Neuronal stem cell (in vitro differentiated cells): ENCODE measurements at regions not wholly inside any gene's neighbourhood (a gene's known extent, or its start where the extent isn't known, plus 50 kb on each side); places are given as distances from the start of the nearest gene placed in this dataset.

ENCODE experiments used
- DNase-seq: peaks from one replicate; pipeline ENCODE4 v3.0.0-alpha.2; 2013; ENCODE audit warnings: low spot score
- H2AFZ ChIP-seq: one replicate; pipeline ENCODE4 v1.6.1; 2013; ENCODE audit warnings: mild to moderate bottlenecking, low read length, inconsistent platforms
- H2AK5ac ChIP-seq: 2 replicates; pipeline ENCODE4 v1.6.1; 2013; ENCODE audit warnings: low read depth, mild to moderate bottlenecking, inconsistent platforms, low read length, moderate library complexity, mixed read lengths
- H2BK120ac ChIP-seq: 2 replicates; pipeline ENCODE4 v1.6.1; 2013; ENCODE audit warnings: low read depth, mild to moderate bottlenecking, inconsistent platforms, low read length, moderate library complexity, mixed read lengths
- H2BK12ac ChIP-seq: one replicate; pipeline ENCODE4 v1.6.1; 2013; ENCODE audit warnings: low read length, inconsistent platforms
- H2BK15ac ChIP-seq: 2 replicates; pipeline ENCODE4 v1.6.1; 2013; ENCODE audit warnings: mild to moderate bottlenecking, low read length, inconsistent platforms, mixed read lengths
- H2BK5ac ChIP-seq: one replicate; pipeline ENCODE4 v1.6.1; 2013; ENCODE audit warnings: inconsistent platforms, mild to moderate bottlenecking, low read length, moderate library complexity
- H3K14ac ChIP-seq: one replicate; pipeline ENCODE4 v1.6.1; 2013; ENCODE audit warnings: low read length, inconsistent platforms
- H3K18ac ChIP-seq: 2 replicates; pipeline ENCODE4 v1.6.1; 2013; ENCODE audit warnings: low read length, inconsistent platforms
- H3K23ac ChIP-seq: 2 replicates; pipeline ENCODE4 v1.6.1; 2013; ENCODE audit warnings: low read depth, mild to moderate bottlenecking, mixed read lengths, low read length, inconsistent platforms; ENCODE audit not compliant: poor library complexity
- H3K27ac ChIP-seq: replicated peaks from 3 replicates; pipeline ENCODE4 v1.5.1; 2013; ENCODE audit warnings: low read length, inconsistent platforms
- H3K27me3 ChIP-seq, 3 experiments: 2 replicates each; pipeline ENCODE4 v1.6.1; 2013; ENCODE audit warnings: low read length in 3 of 3, mild to moderate bottlenecking in 2 of 3, inconsistent platforms in 1 of 3, low read depth in 1 of 3, mixed read lengths in 1 of 3, moderate library complexity in 1 of 3; ENCODE audit not compliant: control insufficient read depth in 3 of 3, insufficient read depth in 3 of 3
- H3K36me3 ChIP-seq, 2 donors: replicated peaks in 1 of 2; 2 replicates each; pipeline ENCODE4 v1.6.1; 2013; ENCODE audit warnings: low read length in 2 of 2; ENCODE audit not compliant: control insufficient read depth in 2 of 2, insufficient read depth in 2 of 2
- H3K4ac ChIP-seq: 2 replicates; pipeline ENCODE4 v1.6.1; 2013; ENCODE audit warnings: inconsistent platforms, mild to moderate bottlenecking, low read length, moderate library complexity
- H3K4me1 ChIP-seq, 2 donors: 1 replicate in 1 of 2; 2 replicates in 1 of 2; pipeline ENCODE4 v1.6.1; 2013; ENCODE audit warnings: low read length in 2 of 2, low read depth in 1 of 2; ENCODE audit not compliant: control insufficient read depth in 2 of 2, insufficient read depth in 1 of 2
- H3K4me2 ChIP-seq: one replicate; pipeline ENCODE4 v1.6.1; 2013; ENCODE audit warnings: mild to moderate bottlenecking, low read length, inconsistent platforms; ENCODE audit not compliant: insufficient read depth, poor library complexity, severe bottlenecking
- H3K4me3 ChIP-seq, 2 donors: 2 replicates each; pipeline ENCODE4 v1.5.1; 2013; ENCODE audit warnings: low read length in 2 of 2, mild to moderate bottlenecking in 2 of 2, inconsistent platforms in 1 of 2, moderate library complexity in 1 of 2
- H3K79me1 ChIP-seq: one replicate; pipeline ENCODE4 v1.6.1; 2013; ENCODE audit warnings: low read depth, mild to moderate bottlenecking, inconsistent platforms, low read length, moderate library complexity
- H3K9ac ChIP-seq: one replicate; pipeline ENCODE4 v1.6.1; 2013; ENCODE audit warnings: mild to moderate bottlenecking, low read depth, low read length, inconsistent platforms; ENCODE audit not compliant: poor library complexity
- H3K9me3 ChIP-seq, 2 donors: replicated peaks in 1 of 2; 2 replicates each; pipeline versions ENCODE3 to v1.6.1; 2013; ENCODE audit warnings: low read length in 2 of 2, mild to moderate bottlenecking in 2 of 2, inconsistent platforms in 1 of 2, low read depth in 1 of 2, mixed read lengths in 1 of 2, moderate library complexity in 1 of 2; ENCODE audit not compliant: control insufficient read depth in 2 of 2, insufficient read depth in 1 of 2
- H4K8ac ChIP-seq: one replicate; pipeline ENCODE4 v1.6.1; 2013; ENCODE audit warnings: low read depth, mild to moderate bottlenecking, inconsistent platforms, low read length, moderate library complexity
- H4K91ac ChIP-seq: one replicate; pipeline ENCODE4 v1.6.1; 2013; ENCODE audit warnings: low read length, low read depth, mild to moderate bottlenecking, inconsistent platforms; ENCODE audit not compliant: poor library complexity
- WGBS, 2 donors: extraction: QIAGEN DNeasy Blood & Tissue Kit; methylation state at CpG; one replicate each; pipeline ENCODE4 v1.1.7; 2013; ENCODE audit warnings: missing lambda C conversion rate in 2 of 2, mixed read lengths in 1 of 2; ENCODE audit not compliant: insufficient read length in 2 of 2, insufficient replicate concordance in 1 of 2; ENCODE audit errors: extremely low coverage in 2 of 2; 5-methylcytosine and 5-hydroxymethylcytosine counted together

GRCh38 chr11:36899800-36900199 is 301.8 kb upstream of the RAG2 start:
- Histone ChIP-seq H2BK5ac (no peak overlapping the region), H3K9me3 (no peaks in the 10 kb centered on the region), H3K14ac (no peak overlapping the region), H3K4me1 (peaks cover 0 to 8% of the 10 kb centered on the region in 2 donors), H3K4me2 (no peak overlapping the region), H4K8ac (no peak overlapping the region), H2BK120ac (no peak overlapping the region), H4K91ac (no peak overlapping the region), H2BK12ac (no peak overlapping the region), H3K23ac (no peak overlapping the region), H3K79me1 (no peaks in the 10 kb centered on the region), H3K4ac (no peak overlapping the region), H3K9ac (no peak overlapping the region), H3K4me3 (no peak overlapping the region), H3K27me3 (no peaks in the 10 kb centered on the region), H3K36me3 (no peaks in the 10 kb centered on the region), H3K27ac (no peak overlapping the region), H2AK5ac (no peak overlapping the region), H3K18ac (no peak overlapping the region), H2AFZ (no peak overlapping the region), H2BK15ac (no peak overlapping the region)
- DNase-seq: peak; percentile 12
- WGBS, 2 donors: no CpG with 5 or more reads among the region's 1 CpG

DNA sequence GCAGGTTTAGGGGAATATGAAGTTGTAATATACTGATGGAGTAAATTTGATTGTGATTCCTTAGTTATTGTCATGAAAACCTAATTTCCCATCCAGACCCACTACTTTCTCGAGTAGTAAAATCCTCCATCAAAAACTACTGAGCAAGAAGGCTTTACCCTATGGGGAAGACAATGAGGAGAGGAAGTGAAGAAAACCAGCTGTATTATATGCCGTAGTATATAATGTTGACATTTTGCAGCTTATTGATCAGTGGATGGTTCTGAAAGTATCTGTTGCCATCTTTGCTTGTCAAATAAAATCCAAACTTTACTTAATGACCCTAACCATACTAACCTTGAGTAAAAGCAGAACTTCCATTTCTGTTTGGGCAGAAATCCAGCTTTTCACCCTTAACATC is 292.8 kb upstream of the RAG2 start:
- H3K18ac ChIP-seq: no peak overlapping the region
- WGBS, 2 donors: no CpG with 5 or more reads among the region's 2 CpGs
- peaks cover 0 to under 1% of the 10 kb centered on the region in 2 donors for H3K4me1 ChIP-seq
- no peak overlapping the region for H4K8ac ChIP-seq
- no peak overlapping the region for H2BK120ac ChIP-seq
- no peak overlapping the region for H2AFZ ChIP-seq
- no peak overlapping the region for H2BK5ac ChIP-seq
- H3K4me3 ChIP-seq: no peak overlapping the region
- H2AK5ac ChIP-seq: no peak overlapping the region
- no peak overlapping the region for H3K27ac ChIP-seq
- no peak overlapping the region for H3K9ac ChIP-seq
- no peaks in the 10 kb centered on the region for H3K36me3 ChIP-seq
- no peak overlapping the region for H2BK12ac ChIP-seq
- no peaks in the 10 kb centered on the region for H3K79me1 ChIP-seq
- no peak overlapping the region for H2BK15ac ChIP-seq
- H3K4ac ChIP-seq: no peak overlapping the region
- no peak overlapping the region for H4K91ac ChIP-seq
- no peak for DNase-seq
- no peak overlapping the region for H3K4me2 ChIP-seq
- no peak overlapping the region for H3K23ac ChIP-seq
- no peaks in the 10 kb centered on the region for H3K27me3 ChIP-seq
- no peak overlapping the region for H3K14ac ChIP-seq
- no peaks in the 10 kb centered on the region for H3K9me3 ChIP-seq

DNA sequence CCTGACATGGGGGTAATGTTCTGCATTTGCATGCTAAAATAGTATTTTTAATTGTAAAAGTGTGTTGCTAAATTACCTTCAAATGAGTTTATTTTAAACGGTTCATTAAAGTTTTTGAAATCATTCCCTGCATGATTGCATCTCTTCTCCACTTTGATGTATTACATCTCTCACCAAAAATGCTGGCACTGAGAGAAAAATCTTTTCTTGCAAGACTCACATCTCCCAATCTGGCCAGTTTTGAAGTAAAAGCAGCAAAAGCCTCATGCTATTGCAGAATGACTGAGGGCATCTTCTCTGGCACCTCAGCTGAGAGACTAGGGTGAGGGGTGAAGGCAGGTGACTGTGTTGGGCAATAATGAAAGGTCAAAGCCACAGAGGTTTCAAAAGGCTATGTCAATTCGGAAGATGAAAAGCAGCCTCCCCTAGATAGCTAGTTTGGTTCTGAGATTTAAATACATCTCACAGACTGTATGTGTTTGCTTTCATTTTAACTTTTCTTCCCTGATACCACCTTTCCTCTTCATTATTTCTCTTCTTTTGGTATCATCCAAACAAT is 292.2 kb upstream of the RAG2 start:
- Histone ChIP-seq H4K91ac (no peak overlapping the region), H2AK5ac (no peak overlapping the region), H3K9me3 (no peaks in the 10 kb centered on the region), H3K4me3 (no peak overlapping the region), H3K4me1 (no peaks in the 10 kb centered on the region), H3K23ac (no peak overlapping the region), H3K18ac (no peak overlapping the region), H3K9ac (no peak overlapping the region), H2BK15ac (no peak overlapping the region), H2BK120ac (no peak overlapping the region), H3K36me3 (no peaks in the 10 kb centered on the region), H2BK12ac (no peak overlapping the region), H3K14ac (no peak overlapping the region), H3K4ac (no peak overlapping the region), H4K8ac (no peak overlapping the region), H2BK5ac (no peak overlapping the region), H3K27ac (no peak overlapping the region), H3K4me2 (no peak overlapping the region), H3K27me3 (no peaks in the 10 kb centered on the region), H3K79me1 (no peaks in the 10 kb centered on the region), H2AFZ (no peak overlapping the region)
- no CpG with 5 or more reads among the region's 2 CpGs for WGBS, 2 donors
- no peak for DNase-seq

DNA sequence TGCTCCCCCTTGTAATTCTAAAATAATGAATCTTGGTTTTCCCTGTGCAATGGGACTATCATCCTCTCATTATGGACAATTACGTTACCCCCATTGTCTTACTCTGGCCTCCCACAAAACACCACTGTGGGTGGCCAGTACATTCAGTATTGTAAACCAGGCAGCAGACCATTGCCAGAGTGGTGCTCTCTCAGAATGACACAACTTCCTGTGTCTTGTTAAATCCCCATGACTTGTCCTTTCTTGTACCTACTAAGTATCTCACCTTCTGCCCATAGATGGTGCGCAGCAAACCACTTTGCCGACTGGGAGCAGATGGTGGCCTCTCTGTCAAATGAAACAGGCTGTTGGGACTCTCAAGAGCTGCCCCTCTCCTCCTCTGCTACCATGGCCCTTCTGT is 287.1 kb upstream of the RAG2 start:
- Histone ChIP-seq H3K4me1 (no peaks in the 10 kb centered on the region), H3K14ac (no peak overlapping the region), H3K79me1 (no peaks in the 10 kb centered on the region), H3K27ac (no peak overlapping the region), H2AFZ (no peak overlapping the region), H3K36me3 (no peaks in the 10 kb centered on the region), H3K27me3 (no peaks in the 10 kb centered on the region), H2BK5ac (no peak overlapping the region), H3K4me3 (no peak overlapping the region), H3K4me2 (no peak overlapping the region), H3K4ac (no peak overlapping the region), H2BK15ac (no peak overlapping the region), H4K91ac (no peak overlapping the region), H3K9me3 (no peaks in the 10 kb centered on the region), H3K9ac (no peak overlapping the region), H4K8ac (no peak overlapping the region), H2BK12ac (no peak overlapping the region), H3K23ac (no peak overlapping the region), H2BK120ac (no peak overlapping the region), H3K18ac (no peak overlapping the region), H2AK5ac (no peak overlapping the region)
- no peak for DNase-seq
- no CpG with 5 or more reads among the region's 3 CpGs for WGBS, 2 donors
